A549 (cell line): ENCODE measurements at regions not wholly inside any gene's neighbourhood (a gene's known extent, or its start where the extent isn't known, plus 50 kb on each side); places are given as distances from the start of the nearest gene placed in this dataset.

Experiments
- ATAC-seq, 2 experiments: fragments of 200-7000 bp in 1 of 2; fragments of >200 bp in 1 of 2; cut with Nextera tagmentation in 1 of 2; cut with Tn5 transposase in 1 of 2; 3 replicates each; pipeline versions ENCODE4 v1.8.0 to v1.9.1; 2018 to 2020; ENCODE audit warnings: mild to moderate bottlenecking in 1 of 2, moderate library complexity in 1 of 2
- CTCF ChIA-PET: fragments of 300-600 bp; sonication (Branson Sonifier 250); formaldehyde crosslinking; extraction: SDS; loops from one replicate; lab custom pipeline; 2021; ENCODE audit warnings: antibody characterized with exemption, inconsistent platforms; lab: Yijun Ruan, JAX
- POLR2A ChIA-PET: fragments of 350-600 bp; formaldehyde crosslinking; extraction: SDS; loops from one replicate; lab custom pipeline; 2021; ENCODE audit warnings: antibody characterized with exemption, inconsistent platforms; lab: Yijun Ruan, JAX
- DNase-seq, 2 experiments: peaks; one replicate each; pipeline versions ENCODE4 v3.0.0 to v3.0.0-alpha.2; 2011 to 2016; ENCODE audit warnings: low read depth in 1 of 2, low spot score in 1 of 2
- FAIRE-seq: peaks from 2 replicates; lab custom pipeline; 2011; peaks lifted over from hg19 to GRCh38; lab: Jason Lieb, UNC
- H3K27ac ChIP-seq, 2 experiments: fragments of >200 bp; sonication (Bioruptor Twin); formaldehyde crosslinking; 3 replicates each; pipeline ENCODE4 v1.5.1; 2016 to 2017
- H3K4me1 ChIP-seq: fragments of >200 bp; sonication (Bioruptor Twin); formaldehyde crosslinking; 3 replicates; pipeline ENCODE4 v1.6.1; 2016
- H3K4me2 ChIP-seq: fragments of >200 bp; sonication (Bioruptor Twin); formaldehyde crosslinking; 3 replicates; pipeline ENCODE4 v1.6.1; 2016
- H3K4me3 ChIP-seq: fragments of >200 bp; sonication (Bioruptor Twin); formaldehyde crosslinking; 3 replicates; pipeline ENCODE4 v1.5.1; 2016
- H3K9me3 ChIP-seq: fragments of >200 bp; sonication (Bioruptor Twin); formaldehyde crosslinking; 3 replicates; pipeline ENCODE4 v1.6.1; 2016
- CHD2 ChIP-seq: fragments of 150-350 bp; IDR thresholded peaks from 2 replicates; pipeline ENCODE4 v1.6.1; 2014; ENCODE audit warnings: low read length; ENCODE audit not compliant: partially characterized antibody
- CHD4 ChIP-seq: fragments of 200-600 bp; sonication (generic); IDR thresholded peaks from 2 replicates; pipeline ENCODE4 v1.6.1; 2016; ENCODE audit warnings: antibody characterized with exemption, mild to moderate bottlenecking, borderline replicate concordance
- EP300 ChIP-seq, 2 experiments: fragments of >200 bp; sonication (Bioruptor Twin); formaldehyde crosslinking; IDR thresholded peaks; 2 replicates in 1 of 2; 3 replicates in 1 of 2; pipeline ENCODE4 v1.6.1; 2016 to 2017
- ESRRA ChIP-seq: fragments of 150-350 bp; IDR thresholded peaks from 2 replicates; pipeline ENCODE4 v1.6.1; 2014; ENCODE audit warnings: mild to moderate bottlenecking, low read length, borderline replicate concordance
- FOSL2 ChIP-seq, 2 experiments: fragments of 450-650 bp in 1 of 2; fragments of >200 bp in 1 of 2; sonication (Bioruptor Twin) in 1 of 2; formaldehyde crosslinking; IDR thresholded peaks; 2 replicates each; pipeline versions ENCODE4 v1.5.0 to v1.6.1; 2016 to 2020; ENCODE audit warnings: mild to moderate bottlenecking in 1 of 2, moderate library complexity in 1 of 2
- FOXS1 ChIP-seq: fragments of 250-450 bp; sonication (Bioruptor Pico); IDR thresholded peaks from 2 replicates; pipeline ENCODE4 v1.5.0; 2020; ENCODE audit warnings: mild to moderate bottlenecking, moderate library complexity
- GATA3 ChIP-seq: IDR thresholded peaks from 2 replicates; pipeline ENCODE4 v1.6.1; 2012; ENCODE audit warnings: borderline replicate concordance
- HDAC2 ChIP-seq: fragments of 200-600 bp; sonication (generic); IDR thresholded peaks from 2 replicates; pipeline ENCODE4 v1.6.1; 2016
- HOXA7 ChIP-seq: fragments of 250-450 bp; sonication (Bioruptor Pico); IDR thresholded peaks from 2 replicates; pipeline ENCODE4 v1.5.0; 2020; ENCODE audit warnings: mild to moderate bottlenecking, moderate library complexity
- HOXB13 ChIP-seq: fragments of 250-450 bp; sonication (Bioruptor Pico); IDR thresholded peaks from 2 replicates; pipeline ENCODE4 v1.5.0; 2020; ENCODE audit warnings: low read depth, mild to moderate bottlenecking, moderate library complexity
- HOXB5 ChIP-seq: fragments of 250-450 bp; sonication (Bioruptor Pico); IDR thresholded peaks from 2 replicates; pipeline ENCODE4 v1.5.0; 2020; ENCODE audit warnings: mild to moderate bottlenecking, moderate library complexity
- JUNB ChIP-seq: fragments of >200 bp; sonication (Bioruptor Twin); formaldehyde crosslinking; IDR thresholded peaks from 2 replicates; pipeline ENCODE4 v1.6.1; 2016
- MAZ ChIP-seq: fragments of 150-350 bp; IDR thresholded peaks from 2 replicates; pipeline ENCODE4 v1.6.1; 2014; ENCODE audit warnings: antibody characterized with exemption, low read depth, low read length, borderline replicate concordance
- MYC ChIP-seq: IDR thresholded peaks from 2 replicates; pipeline ENCODE4 v1.6.1; 2012; ENCODE audit warnings: mild to moderate bottlenecking, inconsistent platforms, low read length, improper control_type of control experiment, borderline replicate concordance
- PBX3 ChIP-seq: IDR thresholded peaks from 2 replicates; pipeline ENCODE4 v1.6.1; 2012
- RAD21 ChIP-seq, 2 experiments: fragments of >200 bp in 1 of 2; sonication (Bioruptor Twin) in 1 of 2; formaldehyde crosslinking in 1 of 2; IDR thresholded peaks in 1 of 2; conservative IDR thresholded peaks in 1 of 2; 2 replicates in 1 of 2; 3 replicates in 1 of 2; pipeline ENCODE4 v1.6.1; 2012 to 2018; ENCODE audit warnings: inconsistent platforms in 1 of 2
- RFX5 ChIP-seq: fragments of 450-650 bp; IDR thresholded peaks from 2 replicates; pipeline ENCODE4 v1.7.1; 2014; ENCODE audit warnings: antibody characterized with exemption, mild to moderate bottlenecking, moderate library complexity
- SMC3 ChIP-seq: fragments of >200 bp; sonication (Bioruptor Twin); formaldehyde crosslinking; IDR thresholded peaks from 3 replicates; pipeline ENCODE4 v1.6.1; 2018; ENCODE audit warnings: inconsistent platforms
- TFCP2L1 ChIP-seq: fragments of 250-450 bp; sonication (Bioruptor Pico); IDR thresholded peaks from 2 replicates; pipeline ENCODE4 v1.5.0; 2021; ENCODE audit warnings: mild to moderate bottlenecking
- ZC3H11A ChIP-seq: fragments of 450-650 bp; IDR thresholded peaks from 2 replicates; pipeline ENCODE4 v1.6.1; 2014; ENCODE audit warnings: antibody characterized with exemption, mild to moderate bottlenecking
- ZFP36 ChIP-seq: fragments of 450-650 bp; IDR thresholded peaks from 2 replicates; pipeline ENCODE4 v1.6.1; 2014; ENCODE audit warnings: borderline replicate concordance; ENCODE audit not compliant: partially characterized antibody
- WGBS: methylation state at CpG from one replicate; pipeline ENCODE4 v1.1.6; 2017; ENCODE audit errors: missing lambda C conversion rate; 5-methylcytosine and 5-hydroxymethylcytosine counted together
- TF ChIP-seq, protein P1 (sequence below): fragments of 250-450 bp; sonication (Bioruptor Pico); IDR thresholded peaks from 2 replicates; pipeline ENCODE4 v1.5.0; 2020; ENCODE audit warnings: low read depth, mild to moderate bottlenecking, moderate library complexity
- TF ChIP-seq, protein P2 (sequence below): fragments of 200-600 bp; sonication (generic); IDR thresholded peaks from 2 replicates; pipeline ENCODE4 v1.6.1; 2016; ENCODE audit warnings: antibody characterized with exemption, mild to moderate bottlenecking, moderate library complexity
- TF ChIP-seq, protein P3 (sequence below): fragments of 250-450 bp; sonication (Bioruptor Pico); IDR thresholded peaks from 2 replicates; pipeline ENCODE4 v1.5.0; 2021; ENCODE audit warnings: mild to moderate bottlenecking, moderate library complexity, borderline replicate concordance
- TF ChIP-seq, protein P4 (sequence below): IDR thresholded peaks from 2 replicates; pipeline ENCODE4 v1.6.1; 2012

- Histone ChIP-seq H3K4me1 (peaks cover 43% of the 10 kb centered on the region), H3K27ac (peak overlapping the region; percentile 75 to 87), H3K9me3 (no peaks in the 10 kb centered on the region), H3K4me2 (peak overlapping the region; percentile 70), H3K4me3 (no peak overlapping the region)
- 62% methylated on average over 3 of the region's 3 CpGs for WGBS
- ATAC-seq (no peak), DNase-seq (peak in 1 of 2 experiments; percentile 34), FAIRE-seq (no peak)
- TF ChIP-seq, protein P1, sequence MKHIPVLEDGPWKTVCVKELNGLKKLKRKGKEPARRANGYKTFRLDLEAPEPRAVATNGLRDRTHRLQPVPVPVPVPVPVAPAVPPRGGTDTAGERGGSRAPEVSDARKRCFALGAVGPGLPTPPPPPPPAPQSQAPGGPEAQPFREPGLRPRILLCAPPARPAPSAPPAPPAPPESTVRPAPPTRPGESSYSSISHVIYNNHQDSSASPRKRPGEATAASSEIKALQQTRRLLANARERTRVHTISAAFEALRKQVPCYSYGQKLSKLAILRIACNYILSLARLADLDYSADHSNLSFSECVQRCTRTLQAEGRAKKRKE (CRISPR knock-in tag): no peak
- TF ChIP-seq, protein P2, sequence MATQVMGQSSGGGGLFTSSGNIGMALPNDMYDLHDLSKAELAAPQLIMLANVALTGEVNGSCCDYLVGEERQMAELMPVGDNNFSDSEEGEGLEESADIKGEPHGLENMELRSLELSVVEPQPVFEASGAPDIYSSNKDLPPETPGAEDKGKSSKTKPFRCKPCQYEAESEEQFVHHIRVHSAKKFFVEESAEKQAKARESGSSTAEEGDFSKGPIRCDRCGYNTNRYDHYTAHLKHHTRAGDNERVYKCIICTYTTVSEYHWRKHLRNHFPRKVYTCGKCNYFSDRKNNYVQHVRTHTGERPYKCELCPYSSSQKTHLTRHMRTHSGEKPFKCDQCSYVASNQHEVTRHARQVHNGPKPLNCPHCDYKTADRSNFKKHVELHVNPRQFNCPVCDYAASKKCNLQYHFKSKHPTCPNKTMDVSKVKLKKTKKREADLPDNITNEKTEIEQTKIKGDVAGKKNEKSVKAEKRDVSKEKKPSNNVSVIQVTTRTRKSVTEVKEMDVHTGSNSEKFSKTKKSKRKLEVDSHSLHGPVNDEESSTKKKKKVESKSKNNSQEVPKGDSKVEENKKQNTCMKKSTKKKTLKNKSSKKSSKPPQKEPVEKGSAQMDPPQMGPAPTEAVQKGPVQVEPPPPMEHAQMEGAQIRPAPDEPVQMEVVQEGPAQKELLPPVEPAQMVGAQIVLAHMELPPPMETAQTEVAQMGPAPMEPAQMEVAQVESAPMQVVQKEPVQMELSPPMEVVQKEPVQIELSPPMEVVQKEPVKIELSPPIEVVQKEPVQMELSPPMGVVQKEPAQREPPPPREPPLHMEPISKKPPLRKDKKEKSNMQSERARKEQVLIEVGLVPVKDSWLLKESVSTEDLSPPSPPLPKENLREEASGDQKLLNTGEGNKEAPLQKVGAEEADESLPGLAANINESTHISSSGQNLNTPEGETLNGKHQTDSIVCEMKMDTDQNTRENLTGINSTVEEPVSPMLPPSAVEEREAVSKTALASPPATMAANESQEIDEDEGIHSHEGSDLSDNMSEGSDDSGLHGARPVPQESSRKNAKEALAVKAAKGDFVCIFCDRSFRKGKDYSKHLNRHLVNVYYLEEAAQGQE: no peak
- TF ChIP-seq ZFP36 (no peak), HOXB13 (CRISPR knock-in tag) (no peak), CHD4 (no peak), PBX3 (no peak), CHD2 (no peak)
- ChIA-PET CTCF (interaction anchor here (0.7 to 2.6 kb wide), 12 partner anchors 10 to 1649 kb away, joined by 3 to 16 read pairs (median 4); partner anchors contain the start of gene JAG1), POLR2A (interaction anchor here (1.1 to 2.6 kb wide), 4 partner anchors 50 to 595 kb away, joined by 5 to 25 read pairs (median 17); partner anchors contain the start of gene JAG1)
These were observed 592.8 kb upstream of the JAG1 start for GRCh38 chr20:11266571-11266970.

DNA sequence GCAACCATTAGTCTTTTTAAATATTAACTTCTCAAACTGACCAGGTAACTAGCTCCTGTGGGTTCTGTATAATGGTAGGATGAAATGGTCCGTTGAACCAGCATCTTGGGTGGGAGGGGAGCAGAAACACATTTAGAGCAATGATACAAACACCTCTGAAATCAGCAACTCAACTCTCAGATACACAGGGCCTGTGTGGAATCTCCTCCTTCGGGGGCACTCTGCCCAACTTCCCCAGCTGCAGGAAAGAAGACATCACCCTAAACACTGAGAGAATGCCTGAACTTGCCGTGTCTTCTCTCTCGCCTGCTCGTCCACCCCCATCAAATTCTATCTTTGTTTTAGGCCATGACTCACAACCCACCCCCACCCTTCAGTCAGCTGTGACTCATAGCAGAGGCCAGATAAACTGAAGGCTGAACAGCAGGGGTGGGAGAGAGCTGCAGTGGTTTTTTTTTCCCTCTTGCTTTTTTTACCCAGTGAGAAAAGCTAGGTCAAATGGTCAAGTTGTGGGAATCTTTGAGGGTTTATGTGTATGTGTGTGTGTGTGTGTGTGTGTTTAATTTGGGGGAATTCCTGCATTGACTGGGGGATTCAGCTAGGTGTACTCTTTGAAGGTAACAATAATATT is 593.4 kb upstream of the JAG1 start:
- Histone ChIP-seq H3K27ac (peak overlapping the region; percentile 75 to 87), H3K4me1 (peaks cover 43% of the 10 kb centered on the region), H3K4me3 (no peak overlapping the region), H3K4me2 (peak overlapping the region; percentile 70), H3K9me3 (no peaks in the 10 kb centered on the region)
- FAIRE-seq (peak; percentile 98), DNase-seq (peak; percentile 93 to 97), ATAC-seq (peak; percentile 93 to 97)
- POLR2A ChIA-PET: interaction anchor here (0.5 to 2.6 kb wide), 11 partner anchors 19 to 1650 kb away, joined by 3 to 25 read pairs (median 4); partner anchors contain the start of gene JAG1
- WGBS: 2% methylated on average over 5 of the region's 5 CpGs
- CTCF ChIA-PET: interaction anchor here (0.5 to 2.6 kb wide), 23 partner anchors 8 to 1859 kb away, joined by 3 to 16 read pairs (median 3); partner anchors contain the start of gene JAG1
- TF ChIP-seq HDAC2: no peak
- no peak for TF ChIP-seq RFX5
- peak; percentile 98 for TF ChIP-seq GATA3
- TF ChIP-seq ESRRA: no peak
- no peak for TF ChIP-seq CHD4
- TF ChIP-seq HOXB5 (CRISPR knock-in tag): no peak
- no peak for TF ChIP-seq HOXA7 (CRISPR knock-in tag)
- no peak; the same call in 1 of the 2 replicates for TF ChIP-seq FOXS1
- no peak for TF ChIP-seq MAZ
- peak; percentile 41 for TF ChIP-seq CHD2
- TF ChIP-seq EP300 (IDR thresholded peaks at IDR 0.05): peak; percentile 86 to 87; a peak in 4 of 5 replicates
- TF ChIP-seq, protein P3, sequence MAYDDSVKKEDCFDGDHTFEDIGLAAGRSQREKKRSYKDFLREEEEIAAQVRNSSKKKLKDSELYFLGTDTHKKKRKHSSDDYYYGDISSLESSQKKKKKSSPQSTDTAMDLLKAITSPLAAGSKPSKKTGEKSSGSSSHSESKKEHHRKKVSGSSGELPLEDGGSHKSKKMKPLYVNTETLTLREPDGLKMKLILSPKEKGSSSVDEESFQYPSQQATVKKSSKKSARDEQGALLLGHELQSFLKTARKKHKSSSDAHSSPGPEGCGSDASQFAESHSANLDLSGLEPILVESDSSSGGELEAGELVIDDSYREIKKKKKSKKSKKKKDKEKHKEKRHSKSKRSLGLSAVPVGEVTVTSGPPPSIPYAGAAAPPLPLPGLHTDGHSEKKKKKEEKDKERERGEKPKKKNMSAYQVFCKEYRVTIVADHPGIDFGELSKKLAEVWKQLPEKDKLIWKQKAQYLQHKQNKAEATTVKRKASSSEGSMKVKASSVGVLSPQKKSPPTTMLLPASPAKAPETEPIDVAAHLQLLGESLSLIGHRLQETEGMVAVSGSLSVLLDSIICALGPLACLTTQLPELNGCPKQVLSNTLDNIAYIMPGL (CRISPR knock-in tag): no peak
- no peak for TF ChIP-seq ZC3H11A
- TF ChIP-seq, protein P4, sequence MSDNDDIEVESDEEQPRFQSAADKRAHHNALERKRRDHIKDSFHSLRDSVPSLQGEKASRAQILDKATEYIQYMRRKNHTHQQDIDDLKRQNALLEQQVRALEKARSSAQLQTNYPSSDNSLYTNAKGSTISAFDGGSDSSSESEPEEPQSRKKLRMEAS: peak; percentile 94
- 0 out of 2 replicates have a peak, but pooled peaks have one; percentile 30 for TF ChIP-seq TFCP2L1
- peak; percentile 98 for TF ChIP-seq JUNB
- no peak; the same call in 1 of the 2 replicates for TF ChIP-seq MYC
- peak; percentile 100 for TF ChIP-seq FOSL2 (IDR thresholded peaks at IDR 0.05)
- peak; percentile 99 for TF ChIP-seq FOSL2 (CRISPR knock-in tag; IDR thresholded peaks at IDR 0.05)
- peak; percentile 60 to 82 for TF ChIP-seq RAD21 (conservative IDR thresholded peaks at IDR 0.05 in 1 of 2, IDR thresholded peaks at IDR 0.05 in 1 of 2)
- TF ChIP-seq SMC3: peak; percentile 73
- TF ChIP-seq, protein P1 (CRISPR knock-in tag): peak; percentile 68; the same call in 1 of the 2 replicates
